ENCODE measurements at regions not wholly inside any gene's neighbourhood (a gene's known extent, or its start where the extent isn't known, plus 50 kb on each side); places are given as distances from the start of the nearest gene placed in this dataset.

- Histone ChIP-seq H3K27me3 (ENCODE audit: insufficient read depth, low read length) (no peaks in the 10 kb centered on the region), H2BK5ac (ENCODE audit: insufficient read length, low read length) (no peak overlapping the region), H3K4ac (ENCODE audit: low read depth, low read length) (no peak overlapping the region), H3K9ac (ENCODE audit: extremely low read depth, insufficient read length, low read length) (no peak overlapping the region), H4K20me1 (ENCODE audit: control insufficient read depth, insufficient read depth, insufficient read length) (no peaks in the 10 kb centered on the region), H2BK120ac (ENCODE audit: low read depth, low read length, poor library complexity, severe bottlenecking) (no peak overlapping the region), H3K14ac (ENCODE audit: insufficient read depth, low read length) (no peak overlapping the region), H3K9me3 (ENCODE audit: control insufficient read depth, low read depth, low read length) (no peaks in the 10 kb centered on the region), H3K79me1 (ENCODE audit: insufficient read depth, low read depth, low read length, poor library complexity, severe bottlenecking) (no peaks in the 10 kb centered on the region), H4K8ac (replicated peaks; ENCODE audit: insufficient read length, low read depth, low read length) (no peak overlapping the region), H3K4me1 (ENCODE audit: insufficient read depth, low read length) (no peaks in the 10 kb centered on the region), H3K23me2 (ENCODE audit: insufficient read length, low read depth, low read length, poor library complexity, severe bottlenecking) (no peaks in the 10 kb centered on the region), H3K18ac (ENCODE audit: insufficient read length, low read depth, low read length) (no peak overlapping the region), H4K5ac (ENCODE audit: insufficient read length, low read depth, low read length) (no peak overlapping the region), H2BK15ac (ENCODE audit: low read depth, low read length) (no peak overlapping the region), H2BK20ac (ENCODE audit: low read depth, low read length, poor library complexity, severe bottlenecking) (no peak overlapping the region), H3K4me2 (ENCODE audit: insufficient read depth, insufficient read length, low read length) (no peak overlapping the region), H3T11ph (ENCODE audit: low read length) (no peak overlapping the region), H3K23ac (ENCODE audit: insufficient read length, low read depth, low read length) (no peak overlapping the region), H2AK5ac (ENCODE audit: insufficient read length, low read length) (no peak overlapping the region), H4K91ac (ENCODE audit: insufficient read length, low read depth, low read length) (no peak overlapping the region), H2AFZ (ENCODE audit: low read length) (no peak overlapping the region), H3K56ac (ENCODE audit: insufficient read length, low read depth, low read length) (no peak overlapping the region), H3K79me2 (ENCODE audit: insufficient read depth, low read length) (no peaks in the 10 kb centered on the region), H2BK12ac (ENCODE audit: insufficient read length, low read depth, low read length) (no peak overlapping the region), H3K27ac (ENCODE audit: insufficient read length, low read depth, low read length) (no peak overlapping the region)
- DNase-seq = no peak
- peaks cover 6 to 8% of the 10 kb centered on the region in 2 experiments; a peak in 4 of 5 replicates for H3K9me3 Mint-ChIP-seq
- TF ChIP-seq, protein P1, sequence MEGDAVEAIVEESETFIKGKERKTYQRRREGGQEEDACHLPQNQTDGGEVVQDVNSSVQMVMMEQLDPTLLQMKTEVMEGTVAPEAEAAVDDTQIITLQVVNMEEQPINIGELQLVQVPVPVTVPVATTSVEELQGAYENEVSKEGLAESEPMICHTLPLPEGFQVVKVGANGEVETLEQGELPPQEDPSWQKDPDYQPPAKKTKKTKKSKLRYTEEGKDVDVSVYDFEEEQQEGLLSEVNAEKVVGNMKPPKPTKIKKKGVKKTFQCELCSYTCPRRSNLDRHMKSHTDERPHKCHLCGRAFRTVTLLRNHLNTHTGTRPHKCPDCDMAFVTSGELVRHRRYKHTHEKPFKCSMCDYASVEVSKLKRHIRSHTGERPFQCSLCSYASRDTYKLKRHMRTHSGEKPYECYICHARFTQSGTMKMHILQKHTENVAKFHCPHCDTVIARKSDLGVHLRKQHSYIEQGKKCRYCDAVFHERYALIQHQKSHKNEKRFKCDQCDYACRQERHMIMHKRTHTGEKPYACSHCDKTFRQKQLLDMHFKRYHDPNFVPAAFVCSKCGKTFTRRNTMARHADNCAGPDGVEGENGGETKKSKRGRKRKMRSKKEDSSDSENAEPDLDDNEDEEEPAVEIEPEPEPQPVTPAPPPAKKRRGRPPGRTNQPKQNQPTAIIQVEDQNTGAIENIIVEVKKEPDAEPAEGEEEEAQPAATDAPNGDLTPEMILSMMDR (conservative IDR thresholded peaks at IDR 0.05) = no peak
- H3K36me3 Mint-ChIP-seq (ENCODE audit: insufficient read depth in 1 of 3, low read depth in 3 of 3) = no peaks in the 10 kb centered on the region; a peak in 2 of 7 replicates
- H3K4me3 Mint-ChIP-seq = no peak overlapping the region
- peaks cover 0 to 11% of the 10 kb centered on the region in 2 experiments; a peak in 3 of 4 replicates for H3K4me1 Mint-ChIP-seq
- no peak overlapping the region; a peak in 1 of 7 replicates for H3K27ac Mint-ChIP-seq
- peaks cover 2% of the 10 kb centered on the region; the same call in 1 of the 2 replicates for H3K27me3 Mint-ChIP-seq (ENCODE audit: low read depth)
Measured at GRCh38 chr1:166738140-166738539, 101.1 kb upstream of the POGK start.

Data from H9 (cell line).